Liver (tissue), 8 donors: ENCODE measurements at regions not wholly inside any gene's neighbourhood (a gene's known extent, or its start where the extent isn't known, plus 50 kb on each side); places are given as distances from the start of the nearest gene placed in this dataset.

Experiments
- DNase-seq: peaks from one replicate; pipeline ENCODE4 v3.0.0-alpha.2; 2017; ENCODE audit warnings: low spot score
- H3K27ac ChIP-seq, 2 donors: one replicate each; pipeline ENCODE4 v1.7.0; 2013; ENCODE audit warnings: inconsistent platforms in 2 of 2, low read length in 2 of 2, control low read depth in 1 of 2, low read depth in 1 of 2, mild to moderate bottlenecking in 1 of 2
- H3K27me3 ChIP-seq, 4 donors: one replicate each; pipeline versions ENCODE4 v1.6.1 to v1.7.0; 2013; ENCODE audit warnings: low read length in 3 of 4, inconsistent platforms in 1 of 4, mild to moderate bottlenecking in 1 of 4, moderate library complexity in 1 of 4; ENCODE audit not compliant: control insufficient read depth in 4 of 4, insufficient read depth in 4 of 4
- H3K36me3 ChIP-seq, 4 donors: one replicate each; pipeline versions ENCODE4 v1.6.1 to v1.7.0; 2013; ENCODE audit warnings: low read length in 3 of 4, mild to moderate bottlenecking in 3 of 4, low read depth in 1 of 4, moderate library complexity in 1 of 4; ENCODE audit not compliant: control insufficient read depth in 4 of 4, insufficient read depth in 3 of 4
- H3K4me1 ChIP-seq, 4 donors: one replicate each; pipeline versions ENCODE4 v1.6.1 to v1.7.0; 2013; ENCODE audit warnings: low read length in 3 of 4, mild to moderate bottlenecking in 3 of 4, moderate library complexity in 1 of 4; ENCODE audit not compliant: control insufficient read depth in 4 of 4, insufficient read depth in 4 of 4
- H3K4me3 ChIP-seq, 3 donors: one replicate each; pipeline versions ENCODE4 v1.6.1 to v1.7.0; 2013; ENCODE audit warnings: low read length in 3 of 3, control low read depth in 1 of 3, low read depth in 1 of 3, mild to moderate bottlenecking in 1 of 3
- H3K9ac ChIP-seq, 2 donors: one replicate each; pipeline ENCODE4 v1.7.0; 2013; ENCODE audit warnings: low read length in 2 of 2, mild to moderate bottlenecking in 2 of 2, moderate library complexity in 2 of 2, control low read depth in 1 of 2, low read depth in 1 of 2
- H3K9me3 ChIP-seq, 4 donors: one replicate each; pipeline versions ENCODE4 v1.6.1 to v1.7.0; 2013; ENCODE audit warnings: low read length in 3 of 4; ENCODE audit not compliant: control insufficient read depth in 4 of 4
- ATF3 ChIP-seq: IDR thresholded peaks from 2 replicates; pipeline ENCODE4 v1.6.1; 2016; ENCODE audit warnings: antibody characterized with exemption
- CTCF ChIP-seq: fragments of 150-350 bp; IDR thresholded peaks from 2 replicates; pipeline ENCODE4 v1.5.1; 2017; ENCODE audit warnings: improper control_type of control experiment, low read depth, low read length; ENCODE audit not compliant: missing input control
- EGR1 ChIP-seq, 2 donors: IDR thresholded peaks; 2 replicates each; pipeline ENCODE4 v1.6.1; 2016 to 2018; ENCODE audit warnings: antibody characterized with exemption in 2 of 2, low read depth in 2 of 2
- FOXA2 ChIP-seq: IDR thresholded peaks from 2 replicates; pipeline ENCODE4 v1.6.1; 2016; ENCODE audit warnings: antibody characterized with exemption
- HNF4A ChIP-seq, 2 donors: conservative IDR thresholded peaks; 2 replicates each; pipeline ENCODE4 v1.6.1; 2016; ENCODE audit warnings: antibody characterized with exemption in 2 of 2, mild to moderate bottlenecking in 2 of 2
- HNF4G ChIP-seq: IDR thresholded peaks from 2 replicates; pipeline ENCODE4 v1.6.1; 2016; ENCODE audit warnings: antibody characterized with exemption
- JUND ChIP-seq, 2 donors: IDR thresholded peaks; 2 replicates each; pipeline ENCODE4 v1.6.1; 2016; ENCODE audit warnings: antibody characterized with exemption in 2 of 2
- NR2F2 ChIP-seq: IDR thresholded peaks from 2 replicates; pipeline ENCODE4 v1.6.1; 2016; ENCODE audit warnings: antibody characterized with exemption
- RXRA ChIP-seq, 2 donors: IDR thresholded peaks; 2 replicates each; pipeline ENCODE4 v1.6.1; 2017 to 2018; ENCODE audit warnings: antibody characterized with exemption in 2 of 2, mild to moderate bottlenecking in 1 of 2
- SP1 ChIP-seq: IDR thresholded peaks from 2 replicates; pipeline ENCODE4 v1.6.1; 2018; ENCODE audit warnings: antibody characterized with exemption, mild to moderate bottlenecking
- WGBS: extraction: QIAGEN DNeasy Blood & Tissue Kit; methylation state at CpG from one replicate; pipeline ENCODE4 v1.1.7; 2013; 5-methylcytosine and 5-hydroxymethylcytosine counted together
- TF ChIP-seq, protein P1 (sequence below): IDR thresholded peaks from 2 replicates; pipeline ENCODE4 v1.6.1; 2016; ENCODE audit warnings: antibody characterized with exemption
- TF ChIP-seq, protein P2 (sequence below): IDR thresholded peaks from 2 replicates; pipeline ENCODE4 v1.6.1; 2016; ENCODE audit warnings: antibody characterized with exemption
- donor health status: healthy.
- donor health status: healthy.
- donor health status: healthy.
- donor health status: healthy.
- donor health status: healthy.

GRCh38 chr6:11407414-11407813, 130.1 kb upstream of the TMEM170B start:
- H3K4me1 ChIP-seq, result no peaks in the 10 kb centered on the region
- WGBS, result 94% methylated on average over 2 of the region's 2 CpGs
- no peaks in the 10 kb centered on the region for H3K27me3 ChIP-seq
- no peak overlapping the region for H3K9ac ChIP-seq
- no peaks in the 10 kb centered on the region for H3K36me3 ChIP-seq
- H3K27ac ChIP-seq, result no peak overlapping the region
- TF ChIP-seq, protein P1, sequence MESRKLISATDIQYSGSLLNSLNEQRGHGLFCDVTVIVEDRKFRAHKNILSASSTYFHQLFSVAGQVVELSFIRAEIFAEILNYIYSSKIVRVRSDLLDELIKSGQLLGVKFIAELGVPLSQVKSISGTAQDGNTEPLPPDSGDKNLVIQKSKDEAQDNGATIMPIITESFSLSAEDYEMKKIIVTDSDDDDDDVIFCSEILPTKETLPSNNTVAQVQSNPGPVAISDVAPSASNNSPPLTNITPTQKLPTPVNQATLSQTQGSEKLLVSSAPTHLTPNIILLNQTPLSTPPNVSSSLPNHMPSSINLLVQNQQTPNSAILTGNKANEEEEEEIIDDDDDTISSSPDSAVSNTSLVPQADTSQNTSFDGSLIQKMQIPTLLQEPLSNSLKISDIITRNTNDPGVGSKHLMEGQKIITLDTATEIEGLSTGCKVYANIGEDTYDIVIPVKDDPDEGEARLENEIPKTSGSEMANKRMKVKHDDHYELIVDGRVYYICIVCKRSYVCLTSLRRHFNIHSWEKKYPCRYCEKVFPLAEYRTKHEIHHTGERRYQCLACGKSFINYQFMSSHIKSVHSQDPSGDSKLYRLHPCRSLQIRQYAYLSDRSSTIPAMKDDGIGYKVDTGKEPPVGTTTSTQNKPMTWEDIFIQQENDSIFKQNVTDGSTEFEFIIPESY, result no peak
- DNase-seq, result no peak
- no peaks in the 10 kb centered on the region for H3K9me3 ChIP-seq
- H3K4me3 ChIP-seq, result no peak overlapping the region

DNA sequence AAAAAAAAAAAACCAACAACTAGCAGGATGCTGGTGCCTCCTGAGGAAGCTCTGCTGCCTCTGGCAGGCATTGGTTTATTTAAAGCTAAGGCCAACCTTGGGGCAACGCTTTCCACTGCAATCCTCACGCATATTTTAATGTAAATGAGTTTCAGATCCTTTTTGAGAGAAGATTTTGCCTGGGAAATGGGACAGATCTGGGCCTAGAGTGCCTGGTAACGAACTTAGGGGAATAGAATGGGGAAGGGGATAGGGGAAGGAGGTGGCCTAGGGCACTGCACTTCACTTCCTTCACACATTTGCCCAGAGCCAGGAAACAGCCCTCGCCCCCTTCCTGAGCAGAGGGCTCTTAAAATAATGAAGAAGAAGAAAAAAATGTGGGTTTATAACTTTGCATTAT, 132.7 kb upstream of the TMEM170B start:
- 67% methylated on average over 4 of the region's 4 CpGs for WGBS
- H3K9ac ChIP-seq, result no peak overlapping the region

More for the DNA sequence above, 132.7 kb upstream of the TMEM170B start:
- Histone ChIP-seq H3K4me3 (no peak overlapping the region), H3K4me1 (peaks cover 0 to under 1% (median 0%) of the 10 kb centered on the region in 4 donors), H3K9me3 (no peaks in the 10 kb centered on the region), H3K27me3 (no peaks in the 10 kb centered on the region), H3K27ac (no peak overlapping the region), H3K36me3 (no peaks in the 10 kb centered on the region)
- no peak for DNase-seq
- TF ChIP-seq RXRA (IDR thresholded peaks at IDR 0.05) (no peak), CTCF (no peak), EGR1 (IDR thresholded peaks at IDR 0.05; ENCODE audit: low read depth in 2 of 2) (no peak), HNF4A (conservative IDR thresholded peaks at IDR 0.05) (no peak), JUND (IDR thresholded peaks at IDR 0.05) (no peak), NR2F2 (no peak), SP1 (no peak), FOXA2 (no peak), HNF4G (no peak), ATF3 (no peak)
- TF ChIP-seq, protein P1, result no peak
- TF ChIP-seq, protein P2, sequence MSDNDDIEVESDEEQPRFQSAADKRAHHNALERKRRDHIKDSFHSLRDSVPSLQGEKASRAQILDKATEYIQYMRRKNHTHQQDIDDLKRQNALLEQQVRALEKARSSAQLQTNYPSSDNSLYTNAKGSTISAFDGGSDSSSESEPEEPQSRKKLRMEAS, result no peak
